ENCODE measurements at regions not wholly inside any gene's neighbourhood (a gene's known extent, or its start where the extent isn't known, plus 50 kb on each side); places are given as distances from the start of the nearest gene placed in this dataset.

- Mint-ChIP-seq H3K4me3 (ENCODE audit: low read depth) (no peak overlapping the region), H3K27ac (no peak overlapping the region), H3K36me3 (ENCODE audit: insufficient read depth) (no peaks in the 10 kb centered on the region), H3K9me3 (ENCODE audit: low read depth) (no peaks in the 10 kb centered on the region), H3K27me3 (no peaks in the 10 kb centered on the region), H3K4me1 (ENCODE audit: low read depth) (peaks cover 2% of the 10 kb centered on the region)
- DNase-seq (ENCODE audit: low spot score, unreplicated experiment) = no peak
- TF ChIP-seq, protein P1, sequence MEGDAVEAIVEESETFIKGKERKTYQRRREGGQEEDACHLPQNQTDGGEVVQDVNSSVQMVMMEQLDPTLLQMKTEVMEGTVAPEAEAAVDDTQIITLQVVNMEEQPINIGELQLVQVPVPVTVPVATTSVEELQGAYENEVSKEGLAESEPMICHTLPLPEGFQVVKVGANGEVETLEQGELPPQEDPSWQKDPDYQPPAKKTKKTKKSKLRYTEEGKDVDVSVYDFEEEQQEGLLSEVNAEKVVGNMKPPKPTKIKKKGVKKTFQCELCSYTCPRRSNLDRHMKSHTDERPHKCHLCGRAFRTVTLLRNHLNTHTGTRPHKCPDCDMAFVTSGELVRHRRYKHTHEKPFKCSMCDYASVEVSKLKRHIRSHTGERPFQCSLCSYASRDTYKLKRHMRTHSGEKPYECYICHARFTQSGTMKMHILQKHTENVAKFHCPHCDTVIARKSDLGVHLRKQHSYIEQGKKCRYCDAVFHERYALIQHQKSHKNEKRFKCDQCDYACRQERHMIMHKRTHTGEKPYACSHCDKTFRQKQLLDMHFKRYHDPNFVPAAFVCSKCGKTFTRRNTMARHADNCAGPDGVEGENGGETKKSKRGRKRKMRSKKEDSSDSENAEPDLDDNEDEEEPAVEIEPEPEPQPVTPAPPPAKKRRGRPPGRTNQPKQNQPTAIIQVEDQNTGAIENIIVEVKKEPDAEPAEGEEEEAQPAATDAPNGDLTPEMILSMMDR (IDR thresholded peaks at IDR 0.05; ENCODE audit: unreplicated experiment) = no peak
Measured at GRCh38 chr2:52139241-52139640, 1107.3 kb upstream of the NRXN1 start.

- Mint-ChIP-seq H3K36me3 (ENCODE audit: insufficient read depth) (no peaks in the 10 kb centered on the region), H3K27ac (no peak overlapping the region), H3K4me3 (ENCODE audit: low read depth) (no peak overlapping the region), H3K27me3 (no peaks in the 10 kb centered on the region), H3K4me1 (ENCODE audit: low read depth) (peaks cover 2% of the 10 kb centered on the region), H3K9me3 (ENCODE audit: low read depth) (peaks cover 11% of the 10 kb centered on the region)
- TF ChIP-seq, protein P1 (IDR thresholded peaks at IDR 0.05; ENCODE audit: unreplicated experiment) = no peak
- no peak for DNase-seq (ENCODE audit: low spot score, unreplicated experiment)
Measured at GRCh38 chr2:52135235-52135634, 1103.3 kb upstream of the NRXN1 start.

DNA sequence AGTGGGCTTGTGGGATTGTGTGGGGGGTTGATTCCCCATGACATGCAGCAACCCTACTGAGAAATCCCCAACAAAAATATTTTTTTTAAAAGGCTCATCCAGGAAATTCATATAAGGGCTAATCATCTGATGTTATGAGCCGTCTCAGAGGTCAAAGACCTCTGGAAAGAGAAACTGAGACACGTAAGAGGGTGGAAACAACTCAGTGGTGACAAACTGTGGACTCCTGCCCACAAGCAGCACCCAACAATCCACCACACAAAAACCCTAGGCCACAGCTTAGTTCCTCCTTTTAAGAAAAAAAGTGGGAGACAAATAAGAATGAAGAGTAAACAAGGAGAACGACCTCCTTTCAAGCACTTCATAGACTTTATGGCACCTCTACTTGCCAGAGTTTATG is 1096.1 kb upstream of the NRXN1 start:
- no peak overlapping the region for H3K4me3 Mint-ChIP-seq (ENCODE audit: low read depth)
- no peak overlapping the region for H3K27ac Mint-ChIP-seq
- H3K4me1 Mint-ChIP-seq (ENCODE audit: low read depth) = no peaks in the 10 kb centered on the region
- H3K9me3 Mint-ChIP-seq (ENCODE audit: low read depth) = peaks cover 15% of the 10 kb centered on the region
- no peak for DNase-seq (ENCODE audit: low spot score, unreplicated experiment)
- H3K36me3 Mint-ChIP-seq (ENCODE audit: insufficient read depth) = no peaks in the 10 kb centered on the region
- H3K27me3 Mint-ChIP-seq = no peaks in the 10 kb centered on the region
- TF ChIP-seq, protein P1 (IDR thresholded peaks at IDR 0.05; ENCODE audit: unreplicated experiment) = no peak

- TF ChIP-seq, protein P1 (IDR thresholded peaks at IDR 0.05; ENCODE audit: unreplicated experiment) = no peak
- no peak for DNase-seq (ENCODE audit: low spot score, unreplicated experiment)
- H3K4me1 Mint-ChIP-seq (ENCODE audit: low read depth) = no peaks in the 10 kb centered on the region
- no peaks in the 10 kb centered on the region for H3K36me3 Mint-ChIP-seq (ENCODE audit: insufficient read depth)
- H3K27ac Mint-ChIP-seq = no peak overlapping the region
- no peak overlapping the region for H3K4me3 Mint-ChIP-seq (ENCODE audit: low read depth)
- peaks cover 15% of the 10 kb centered on the region for H3K9me3 Mint-ChIP-seq (ENCODE audit: low read depth)
- no peaks in the 10 kb centered on the region for H3K27me3 Mint-ChIP-seq
Measured at GRCh38 chr2:52127527-52127926, 1095.6 kb upstream of the NRXN1 start.

- H3K4me3 Mint-ChIP-seq (ENCODE audit: low read depth) = no peak overlapping the region
- no peaks in the 10 kb centered on the region for H3K27me3 Mint-ChIP-seq
- no peaks in the 10 kb centered on the region for H3K36me3 Mint-ChIP-seq (ENCODE audit: insufficient read depth)
- H3K27ac Mint-ChIP-seq = no peak overlapping the region
- DNase-seq (ENCODE audit: low spot score, unreplicated experiment) = no peak
- no peaks in the 10 kb centered on the region for H3K9me3 Mint-ChIP-seq (ENCODE audit: low read depth)
- no peaks in the 10 kb centered on the region for H3K4me1 Mint-ChIP-seq (ENCODE audit: low read depth)
- TF ChIP-seq, protein P1 (IDR thresholded peaks at IDR 0.05; ENCODE audit: unreplicated experiment) = no peak
Measured at GRCh38 chr2:52117299-52117698, 1085.4 kb upstream of the NRXN1 start.

All from progenitor cell of endocrine pancreas (in vitro differentiated cells).